ENCODE measurements at regions not wholly inside any gene's neighbourhood (a gene's known extent, or its start where the extent isn't known, plus 50 kb on each side); places are given as distances from the start of the nearest gene placed in this dataset.

DNA sequence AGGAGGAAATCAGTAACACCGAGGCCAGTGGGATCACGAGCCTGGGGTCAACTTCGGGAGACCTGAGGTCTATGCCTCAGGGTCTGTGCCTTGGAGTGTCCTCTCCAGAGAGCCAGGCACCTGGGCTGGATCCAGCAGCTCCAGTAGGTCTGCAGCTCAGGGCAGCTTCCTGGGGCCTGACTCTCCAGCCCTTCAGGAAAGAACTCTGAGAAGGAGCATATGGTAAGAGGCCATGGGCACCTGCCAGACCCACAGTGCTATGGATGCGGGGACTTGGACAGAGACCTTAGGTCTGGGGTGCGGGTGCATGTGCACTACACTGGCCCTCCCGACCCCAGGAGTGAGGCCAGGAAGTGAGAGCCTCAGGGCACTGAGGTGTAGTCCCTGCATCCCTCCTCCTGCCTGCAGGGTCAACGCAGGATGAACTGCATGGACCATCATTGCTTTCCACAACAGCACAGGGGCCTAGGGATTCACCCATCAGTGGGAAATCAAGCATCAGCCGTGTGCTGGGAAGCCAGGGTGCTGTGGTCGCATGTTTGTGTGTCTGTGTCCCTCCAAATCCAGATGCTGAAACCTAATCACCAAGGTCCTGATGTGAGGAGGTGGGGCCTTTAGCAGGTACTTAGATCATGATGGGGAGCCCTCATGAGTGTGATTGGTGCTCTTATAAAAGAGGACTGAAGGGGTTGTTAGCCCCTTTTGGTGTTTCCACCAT, 210.9 kb upstream of the CST7 start:
- Mint-ChIP-seq H3K4me1 (peaks cover 4% of the 10 kb centered on the region), H3K36me3 (no peaks in the 10 kb centered on the region), H3K9me3 (no peaks in the 10 kb centered on the region), H3K27me3 (ENCODE audit: low read depth in 3 of 3) (peaks cover 0 to 4% (median 0%) of the 10 kb centered on the region in 3 donors), H3K27ac (no peak overlapping the region), H3K4me3 (no peak overlapping the region)
- Histone ChIP-seq H3K4me1 (ENCODE audit: control insufficient read depth in 1 of 2, insufficient read depth in 2 of 2, low read length in 2 of 2) (no peaks in the 10 kb centered on the region), H3K4me2 (replicated peaks; ENCODE audit: extremely low read depth, low read length, poor library complexity, severe bottlenecking) (no peak overlapping the region), H3K27me3 (ENCODE audit: control insufficient read depth in 2 of 2, insufficient read depth in 2 of 2, low read length in 2 of 2) (no peaks in the 10 kb centered on the region), H3K9ac (ENCODE audit: insufficient read depth, low read length, poor library complexity, severe bottlenecking) (no peak overlapping the region), H4K20me1 (ENCODE audit: insufficient read depth, low read length) (no peaks in the 10 kb centered on the region), H3K27ac (ENCODE audit: low read depth in 1 of 2, low read length in 2 of 2) (no peak overlapping the region), H3K79me2 (ENCODE audit: insufficient read depth, low read length) (no peaks in the 10 kb centered on the region), H3K4me3 (replicated peaks in 1 of 3; ENCODE audit: low read depth in 2 of 3, low read length in 3 of 3) (no peak overlapping the region), H3K36me3 (replicated peaks in 1 of 2; ENCODE audit: control insufficient read depth in 1 of 2, insufficient read depth in 2 of 2, low read length in 2 of 2) (no peaks in the 10 kb centered on the region), H2AFZ (ENCODE audit: insufficient read depth, low read depth, low read length, poor library complexity, severe bottlenecking) (no peak overlapping the region), H3K9me3 (replicated peaks in 1 of 2; ENCODE audit: control insufficient read depth in 1 of 2, insufficient read depth in 1 of 2, low read length in 2 of 2) (no peaks in the 10 kb centered on the region)
- TF ChIP-seq, protein P1, sequence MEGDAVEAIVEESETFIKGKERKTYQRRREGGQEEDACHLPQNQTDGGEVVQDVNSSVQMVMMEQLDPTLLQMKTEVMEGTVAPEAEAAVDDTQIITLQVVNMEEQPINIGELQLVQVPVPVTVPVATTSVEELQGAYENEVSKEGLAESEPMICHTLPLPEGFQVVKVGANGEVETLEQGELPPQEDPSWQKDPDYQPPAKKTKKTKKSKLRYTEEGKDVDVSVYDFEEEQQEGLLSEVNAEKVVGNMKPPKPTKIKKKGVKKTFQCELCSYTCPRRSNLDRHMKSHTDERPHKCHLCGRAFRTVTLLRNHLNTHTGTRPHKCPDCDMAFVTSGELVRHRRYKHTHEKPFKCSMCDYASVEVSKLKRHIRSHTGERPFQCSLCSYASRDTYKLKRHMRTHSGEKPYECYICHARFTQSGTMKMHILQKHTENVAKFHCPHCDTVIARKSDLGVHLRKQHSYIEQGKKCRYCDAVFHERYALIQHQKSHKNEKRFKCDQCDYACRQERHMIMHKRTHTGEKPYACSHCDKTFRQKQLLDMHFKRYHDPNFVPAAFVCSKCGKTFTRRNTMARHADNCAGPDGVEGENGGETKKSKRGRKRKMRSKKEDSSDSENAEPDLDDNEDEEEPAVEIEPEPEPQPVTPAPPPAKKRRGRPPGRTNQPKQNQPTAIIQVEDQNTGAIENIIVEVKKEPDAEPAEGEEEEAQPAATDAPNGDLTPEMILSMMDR (IDR thresholded peaks at IDR 0.05) = no peak
- intact Hi-C loops (cut with micrococcal nuclease) = no loop called here
- WGBS (ENCODE audit: insufficient coverage) = 94% methylated on average over 9 of the region's 9 CpGs
- no peak for DNase-seq

DNA sequence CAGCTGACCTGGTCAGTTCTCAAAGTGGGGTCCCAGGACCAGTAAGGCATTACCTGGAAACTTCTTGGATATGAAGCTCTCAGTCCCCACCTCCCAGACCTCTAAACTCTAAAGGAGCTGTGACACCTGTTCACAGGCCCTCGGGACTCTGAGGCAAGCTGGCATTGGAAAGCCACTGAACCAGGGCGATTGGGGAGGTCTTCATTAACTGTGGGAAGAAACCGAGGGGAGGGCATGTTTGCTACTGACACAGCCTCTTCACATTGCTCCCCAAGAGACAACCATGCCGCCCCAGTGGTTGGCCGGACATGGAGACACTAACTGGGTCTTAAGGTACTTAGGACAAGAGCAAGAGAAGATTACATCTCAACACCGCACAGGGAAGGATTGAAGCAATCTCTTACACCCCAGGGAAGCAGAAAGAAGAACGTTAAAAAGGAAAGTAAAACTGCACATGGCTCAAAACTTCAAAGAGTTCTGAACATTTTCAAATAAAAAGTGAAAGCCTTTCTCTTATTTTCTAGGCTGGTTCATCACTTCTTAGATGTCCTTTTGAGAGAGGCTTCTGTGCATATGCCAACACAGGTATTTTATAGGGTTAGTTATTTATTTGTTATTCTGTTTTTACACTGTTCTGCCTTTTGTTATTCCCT, 210.0 kb upstream of the CST7 start:
- H3K4me1 Mint-ChIP-seq = peaks cover 4% of the 10 kb centered on the region
- Histone ChIP-seq H3K79me2 (ENCODE audit: insufficient read depth, low read length) (no peaks in the 10 kb centered on the region), H3K9ac (ENCODE audit: insufficient read depth, low read length, poor library complexity, severe bottlenecking) (no peak overlapping the region), H2AFZ (ENCODE audit: insufficient read depth, low read depth, low read length, poor library complexity, severe bottlenecking) (peak overlapping the region; percentile 19), H3K36me3 (replicated peaks in 1 of 2; ENCODE audit: control insufficient read depth in 1 of 2, insufficient read depth in 2 of 2, low read length in 2 of 2) (no peaks in the 10 kb centered on the region), H3K4me3 (replicated peaks in 1 of 3; ENCODE audit: low read depth in 2 of 3, low read length in 3 of 3) (no peak overlapping the region), H3K9me3 (replicated peaks in 1 of 2; ENCODE audit: control insufficient read depth in 1 of 2, insufficient read depth in 1 of 2, low read length in 2 of 2) (no peaks in the 10 kb centered on the region), H3K4me2 (replicated peaks; ENCODE audit: extremely low read depth, low read length, poor library complexity, severe bottlenecking) (no peak overlapping the region), H4K20me1 (ENCODE audit: insufficient read depth, low read length) (no peaks in the 10 kb centered on the region), H3K27me3 (ENCODE audit: control insufficient read depth in 2 of 2, insufficient read depth in 2 of 2, low read length in 2 of 2) (no peaks in the 10 kb centered on the region), H3K27ac (ENCODE audit: low read depth in 1 of 2, low read length in 2 of 2) (no peak overlapping the region), H3K4me1 (ENCODE audit: control insufficient read depth in 1 of 2, insufficient read depth in 2 of 2, low read length in 2 of 2) (no peaks in the 10 kb centered on the region)
- H3K36me3 Mint-ChIP-seq = no peaks in the 10 kb centered on the region
- peaks cover 0 to 4% (median 0%) of the 10 kb centered on the region in 3 donors for H3K27me3 Mint-ChIP-seq (ENCODE audit: low read depth in 3 of 3)
- intact Hi-C loops (cut with micrococcal nuclease) = no loop called here
- no peaks in the 10 kb centered on the region for H3K9me3 Mint-ChIP-seq
- no peak for DNase-seq
- no CpG with 5 or more reads among the region's 7 CpGs for WGBS (ENCODE audit: insufficient coverage)
- H3K27ac Mint-ChIP-seq = peak overlapping the region in 1 of 7 donors; percentile 27
- no peak overlapping the region for H3K4me3 Mint-ChIP-seq
- TF ChIP-seq, protein P1 (IDR thresholded peaks at IDR 0.05) = no peak

Measured in CD14-positive monocyte (primary cell).